Panc1 (cell line): ENCODE measurements at regions not wholly inside any gene's neighbourhood (a gene's known extent, or its start where the extent isn't known, plus 50 kb on each side); places are given as distances from the start of the nearest gene placed in this dataset.

Experiments used
- ATAC-seq: fragments of 200-7000 bp; cut with Tn5 transposase; 2 replicates; pipeline ENCODE4 v1.9.1; 2020; ENCODE audit warnings: mild to moderate bottlenecking, moderate library complexity
- BruUV-seq: library from RNA; stranded (reverse); fragments of 400-500 nt; replicated peaks from 2 replicates; lab custom pipeline; 2021; lab: Mats Ljungman, UMichigan
- CTCF ChIA-PET: fragments of 300-600 bp; sonication (Branson Sonifier 250); formaldehyde crosslinking; loops from one replicate; lab custom pipeline; 2022; ENCODE audit warnings: antibody characterized with exemption; lab: Charles Lee
- POLR2A ChIA-PET: fragments of 300-600 bp; sonication (Branson Sonifier 250); formaldehyde crosslinking; loops from one replicate; lab custom pipeline; 2022; ENCODE audit warnings: antibody characterized with exemption; lab: Charles Lee
- DNase-seq: peaks from one replicate; pipeline ENCODE4 v3.0.0-alpha.2; 2010; ENCODE audit warnings: low read depth, low spot score
- H3K27ac ChIP-seq: 2 replicates; pipeline ENCODE4 v1.5.1; 2011; ENCODE audit warnings: mild to moderate bottlenecking, low read length, inconsistent platforms
- H3K27me3 ChIP-seq: fragments of 200-500 bp; sonication (Bioruptor generic); 2 replicates; pipeline ENCODE4 v1.6.0; 2014; ENCODE audit warnings: low read length, inconsistent platforms; ENCODE audit not compliant: control insufficient read depth, insufficient read depth
- H3K36me3 ChIP-seq: fragments of 200-500 bp; sonication (Bioruptor generic); 2 replicates; pipeline ENCODE4 v1.5.1; 2014; ENCODE audit warnings: inconsistent platforms, mild to moderate bottlenecking, low read length, moderate library complexity; ENCODE audit not compliant: control insufficient read depth, insufficient read depth
- H3K4me1 ChIP-seq: 2 replicates; pipeline ENCODE4 v1.5.1; 2011; ENCODE audit warnings: inconsistent platforms, mild to moderate bottlenecking, low read length, moderate library complexity; ENCODE audit not compliant: control insufficient read depth, insufficient read depth
- H3K4me3 ChIP-seq, 2 experiments: 2 replicates each; pipeline ENCODE4 v1.5.1; 2011 to 2012; ENCODE audit warnings: low read depth in 2 of 2, low read length in 2 of 2, mild to moderate bottlenecking in 2 of 2, inconsistent platforms in 1 of 2, moderate library complexity in 1 of 2
- H3K9me3 ChIP-seq: fragments of 200-500 bp; sonication (Bioruptor generic); 2 replicates; pipeline ENCODE4 v1.5.1; 2014; ENCODE audit warnings: low read depth, mild to moderate bottlenecking, inconsistent platforms, low read length, moderate library complexity; ENCODE audit not compliant: control insufficient read depth, insufficient read depth
- POLR2AphosphoS5 ChIP-seq: IDR thresholded peaks from 2 replicates; pipeline ENCODE4 v1.6.1; 2012; ENCODE audit warnings: mild to moderate bottlenecking, low read depth, low read length, moderate library complexity
- SIN3A ChIP-seq: IDR thresholded peaks from 2 replicates; pipeline ENCODE4 v1.6.1; 2012; ENCODE audit warnings: low read depth, mild to moderate bottlenecking, low read length, moderate library complexity, borderline replicate concordance; ENCODE audit not compliant: insufficient read depth
- TCF7L2 ChIP-seq: IDR thresholded peaks from 2 replicates; pipeline ENCODE4 v1.6.1; 2011; ENCODE audit warnings: mild to moderate bottlenecking, low read depth, low read length, inconsistent platforms
- in situ Hi-C: cut with HindIII; loops from 2 replicates; pipeline ENCODE4 v1.10.0; 2016; ENCODE audit warnings: low sequenced_read_pairs, low pct_unique_long_range_greater_than_20kb
- intact Hi-C: fragments of 100-400 bp; cut with micrococcal nuclease; formaldehyde crosslinking; loops from one replicate; pipeline ENCODE4 v1.10.0; 2022; ENCODE audit not compliant: unreplicated experiment
- TF ChIP-seq, protein P1 (sequence below), 2 experiments: IDR thresholded peaks; 2 replicates each; pipeline ENCODE4 v1.6.1; 2011 to 2012; ENCODE audit warnings: low read depth in 2 of 2, control low read depth in 1 of 2, low read length in 1 of 2, mild to moderate bottlenecking in 1 of 2, moderate library complexity in 1 of 2; ENCODE audit not compliant: insufficient read depth in 1 of 2
- TF ChIP-seq, protein P2 (sequence below): fragments of 450-650 bp; IDR thresholded peaks from 2 replicates; pipeline ENCODE4 v1.5.1; 2017; ENCODE audit warnings: mild to moderate bottlenecking

GRCh38 chr12:89256060-89256459 is 96.2 kb downstream of the DUSP6 start:
- ChIA-PET POLR2A (no interaction called here), CTCF (no interaction called here)
- no peak overlapping the region for H3K4me3 ChIP-seq
- ATAC-seq (no peak), DNase-seq (no peak)
- no peaks in the 10 kb centered on the region for H3K9me3 ChIP-seq
- no peak for TF ChIP-seq SIN3A
- TF ChIP-seq, protein P1, sequence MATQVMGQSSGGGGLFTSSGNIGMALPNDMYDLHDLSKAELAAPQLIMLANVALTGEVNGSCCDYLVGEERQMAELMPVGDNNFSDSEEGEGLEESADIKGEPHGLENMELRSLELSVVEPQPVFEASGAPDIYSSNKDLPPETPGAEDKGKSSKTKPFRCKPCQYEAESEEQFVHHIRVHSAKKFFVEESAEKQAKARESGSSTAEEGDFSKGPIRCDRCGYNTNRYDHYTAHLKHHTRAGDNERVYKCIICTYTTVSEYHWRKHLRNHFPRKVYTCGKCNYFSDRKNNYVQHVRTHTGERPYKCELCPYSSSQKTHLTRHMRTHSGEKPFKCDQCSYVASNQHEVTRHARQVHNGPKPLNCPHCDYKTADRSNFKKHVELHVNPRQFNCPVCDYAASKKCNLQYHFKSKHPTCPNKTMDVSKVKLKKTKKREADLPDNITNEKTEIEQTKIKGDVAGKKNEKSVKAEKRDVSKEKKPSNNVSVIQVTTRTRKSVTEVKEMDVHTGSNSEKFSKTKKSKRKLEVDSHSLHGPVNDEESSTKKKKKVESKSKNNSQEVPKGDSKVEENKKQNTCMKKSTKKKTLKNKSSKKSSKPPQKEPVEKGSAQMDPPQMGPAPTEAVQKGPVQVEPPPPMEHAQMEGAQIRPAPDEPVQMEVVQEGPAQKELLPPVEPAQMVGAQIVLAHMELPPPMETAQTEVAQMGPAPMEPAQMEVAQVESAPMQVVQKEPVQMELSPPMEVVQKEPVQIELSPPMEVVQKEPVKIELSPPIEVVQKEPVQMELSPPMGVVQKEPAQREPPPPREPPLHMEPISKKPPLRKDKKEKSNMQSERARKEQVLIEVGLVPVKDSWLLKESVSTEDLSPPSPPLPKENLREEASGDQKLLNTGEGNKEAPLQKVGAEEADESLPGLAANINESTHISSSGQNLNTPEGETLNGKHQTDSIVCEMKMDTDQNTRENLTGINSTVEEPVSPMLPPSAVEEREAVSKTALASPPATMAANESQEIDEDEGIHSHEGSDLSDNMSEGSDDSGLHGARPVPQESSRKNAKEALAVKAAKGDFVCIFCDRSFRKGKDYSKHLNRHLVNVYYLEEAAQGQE (IDR thresholded peaks at IDR 0.05; ENCODE audit: insufficient read depth in 1 of 2, low read depth in 2 of 2, low read length in 1 of 2) = no peak
- TF ChIP-seq, protein P2, sequence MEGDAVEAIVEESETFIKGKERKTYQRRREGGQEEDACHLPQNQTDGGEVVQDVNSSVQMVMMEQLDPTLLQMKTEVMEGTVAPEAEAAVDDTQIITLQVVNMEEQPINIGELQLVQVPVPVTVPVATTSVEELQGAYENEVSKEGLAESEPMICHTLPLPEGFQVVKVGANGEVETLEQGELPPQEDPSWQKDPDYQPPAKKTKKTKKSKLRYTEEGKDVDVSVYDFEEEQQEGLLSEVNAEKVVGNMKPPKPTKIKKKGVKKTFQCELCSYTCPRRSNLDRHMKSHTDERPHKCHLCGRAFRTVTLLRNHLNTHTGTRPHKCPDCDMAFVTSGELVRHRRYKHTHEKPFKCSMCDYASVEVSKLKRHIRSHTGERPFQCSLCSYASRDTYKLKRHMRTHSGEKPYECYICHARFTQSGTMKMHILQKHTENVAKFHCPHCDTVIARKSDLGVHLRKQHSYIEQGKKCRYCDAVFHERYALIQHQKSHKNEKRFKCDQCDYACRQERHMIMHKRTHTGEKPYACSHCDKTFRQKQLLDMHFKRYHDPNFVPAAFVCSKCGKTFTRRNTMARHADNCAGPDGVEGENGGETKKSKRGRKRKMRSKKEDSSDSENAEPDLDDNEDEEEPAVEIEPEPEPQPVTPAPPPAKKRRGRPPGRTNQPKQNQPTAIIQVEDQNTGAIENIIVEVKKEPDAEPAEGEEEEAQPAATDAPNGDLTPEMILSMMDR = no peak
- no peak overlapping the region for H3K27ac ChIP-seq
- in situ Hi-C loops (no loop called here), intact Hi-C loops (no loop called here)
- H3K4me1 ChIP-seq = no peaks in the 10 kb centered on the region
- no TSS peak for BruUV-seq
- H3K27me3 ChIP-seq = no peaks in the 10 kb centered on the region
- H3K36me3 ChIP-seq = no peaks in the 10 kb centered on the region; the same call in 1 of the 2 replicates

- no peaks in the 10 kb centered on the region for H3K9me3 ChIP-seq
- intact Hi-C loops = no loop called here
- no TSS peak for BruUV-seq
- DNase-seq (no peak), ATAC-seq (no peak)
- no peak for TF ChIP-seq POLR2AphosphoS5
- TF ChIP-seq, protein P2 = no peak
- no peak for TF ChIP-seq SIN3A
- TF ChIP-seq, protein P1 (IDR thresholded peaks at IDR 0.05; ENCODE audit: insufficient read depth in 1 of 2, low read depth in 2 of 2, low read length in 1 of 2) = no peak
- TF ChIP-seq TCF7L2 = no peak
- CTCF ChIA-PET = no interaction called here
- POLR2A ChIA-PET = no interaction called here
- in situ Hi-C loops = no loop called here
- H3K36me3 ChIP-seq = no peaks in the 10 kb centered on the region; the same call in 1 of the 2 replicates
- no peak overlapping the region for H3K4me3 ChIP-seq
- no peaks in the 10 kb centered on the region for H3K4me1 ChIP-seq
- H3K27me3 ChIP-seq = no peaks in the 10 kb centered on the region
- no peak overlapping the region for H3K27ac ChIP-seq
Measured at GRCh38 chr12:89253488-89253887, 98.8 kb downstream of the DUSP6 start.
